ENCODE measurements at regions not wholly inside any gene's neighbourhood (a gene's known extent, or its start where the extent isn't known, plus 50 kb on each side); places are given as distances from the start of the nearest gene placed in this dataset.

DNA sequence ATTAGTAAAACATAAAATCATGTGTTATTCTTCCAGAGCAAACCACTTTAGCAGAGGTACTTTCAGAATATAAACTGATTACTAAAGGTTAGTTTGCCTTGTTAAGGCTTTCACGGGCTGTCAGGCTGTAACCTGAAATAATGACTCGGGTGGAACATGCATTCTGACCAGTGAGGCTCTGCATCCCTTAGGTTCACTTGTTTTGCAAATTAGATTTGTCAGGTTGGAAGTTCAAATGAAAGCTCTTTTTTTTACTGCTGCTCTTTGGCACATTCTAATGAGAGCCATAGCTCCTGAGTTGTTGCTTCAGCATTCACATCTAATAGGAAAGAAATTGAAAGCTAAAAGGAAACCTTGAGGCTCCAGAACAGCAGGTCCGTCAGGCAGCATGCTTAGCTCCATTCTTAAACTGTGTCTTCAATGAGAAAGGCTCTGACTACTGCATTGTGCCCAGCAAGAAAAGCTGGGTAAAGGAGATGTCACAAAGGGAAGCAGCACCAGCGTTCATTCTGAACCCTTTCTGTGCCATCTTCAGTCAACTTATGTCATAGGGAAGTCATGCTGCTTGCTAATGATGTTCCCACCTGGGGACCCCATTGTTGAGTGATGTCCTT, 445.5 kb upstream of the FBXO33 start:
- TF ChIP-seq CTCF (IDR thresholded peaks at IDR 0.05) (no peak), ZFX (IDR thresholded peaks at IDR 0.05; ENCODE audit: borderline replicate concordance) (no peak)
- no peak overlapping the region for H3K27ac ChIP-seq

- no peak overlapping the region for H3K27ac ChIP-seq
- TF ChIP-seq ZFX (IDR thresholded peaks at IDR 0.05; ENCODE audit: borderline replicate concordance): no peak
- TF ChIP-seq CTCF (IDR thresholded peaks at IDR 0.05): no peak
These were observed 444.7 kb upstream of the FBXO33 start for GRCh38 chr14:39876916-39877315.

DNA sequence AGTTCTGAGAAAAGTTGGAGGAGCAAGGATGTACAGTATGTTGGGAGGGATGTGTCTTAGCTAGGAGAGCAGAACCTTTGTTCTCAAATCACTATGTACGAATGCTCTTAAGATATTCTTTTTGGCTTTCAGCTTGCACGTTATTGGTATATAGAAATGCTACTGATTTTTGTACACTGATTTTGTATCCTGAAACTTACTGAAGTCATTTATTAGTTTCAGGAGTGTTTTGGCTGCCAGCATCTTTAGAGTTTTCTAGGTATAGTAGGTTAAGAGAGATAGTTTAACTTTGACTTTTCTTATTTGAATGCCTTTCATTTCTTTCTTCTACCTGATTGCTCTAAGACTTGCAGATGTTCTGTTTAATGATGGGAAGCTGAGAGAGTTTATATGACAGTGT, 442.8 kb upstream of the FBXO33 start:
- no peak overlapping the region for H3K27ac ChIP-seq
- no peak for TF ChIP-seq ZFX (IDR thresholded peaks at IDR 0.05; ENCODE audit: borderline replicate concordance)
- TF ChIP-seq CTCF (IDR thresholded peaks at IDR 0.05): no peak

GRCh38 chr14:39873791-39874190, 441.6 kb upstream of the FBXO33 start:
- no peak overlapping the region for H3K27ac ChIP-seq
- TF ChIP-seq CTCF (IDR thresholded peaks at IDR 0.05) (no peak), ZFX (IDR thresholded peaks at IDR 0.05; ENCODE audit: borderline replicate concordance) (no peak)

GRCh38 chr14:39868949-39869348, 436.7 kb upstream of the FBXO33 start:
- TF ChIP-seq ZFX (IDR thresholded peaks at IDR 0.05; ENCODE audit: borderline replicate concordance) (no peak), CTCF (IDR thresholded peaks at IDR 0.05) (no peak)
- H3K27ac ChIP-seq: no peak overlapping the region

- no peak overlapping the region for H3K27ac ChIP-seq
- TF ChIP-seq CTCF (IDR thresholded peaks at IDR 0.05): no peak
- TF ChIP-seq ZFX (IDR thresholded peaks at IDR 0.05; ENCODE audit: borderline replicate concordance): no peak
These were observed 436.0 kb upstream of the FBXO33 start for GRCh38 chr14:39868251-39868650.

DNA sequence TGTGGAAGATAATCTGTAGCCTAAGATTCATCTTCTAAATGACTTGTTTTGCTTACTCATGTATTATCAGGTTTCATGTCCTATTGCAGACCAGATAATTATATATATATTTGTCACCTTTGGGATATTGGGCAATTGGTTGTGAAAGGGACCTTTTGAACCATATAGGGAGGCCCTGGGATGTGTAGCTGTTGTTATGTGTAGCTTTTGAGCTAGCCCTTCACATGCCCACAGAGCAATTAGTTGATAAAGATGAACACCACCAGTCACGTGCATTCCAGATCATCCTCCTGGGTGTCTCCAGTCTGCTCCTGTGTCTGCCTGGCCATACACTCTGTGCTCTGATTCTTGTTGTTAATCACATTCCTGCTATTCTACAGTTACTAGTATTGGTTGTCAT, 431.2 kb upstream of the FBXO33 start:
- H3K27ac ChIP-seq: no peak overlapping the region
- TF ChIP-seq ZFX (IDR thresholded peaks at IDR 0.05; ENCODE audit: borderline replicate concordance) (no peak), CTCF (IDR thresholded peaks at IDR 0.05) (no peak)

Data from 22Rv1 (cell line).